GM18498 (cell line): ENCODE measurements at regions not wholly inside any gene's neighbourhood (a gene's known extent, or its start where the extent isn't known, plus 50 kb on each side); places are given as distances from the start of the nearest gene placed in this dataset.
"Not testable (repeated sequence)": the region's sequence is repeated elsewhere in the genome, so short reads cannot be mapped to it uniquely, and the experiment has no call there.

Experiments
- ATAC-seq: cut with Tn5 transposase; IDR thresholded peaks from one replicate; pipeline ENCODE4 v1.9.1; 2021; ENCODE audit warnings: mild to moderate bottlenecking, moderate library complexity; ENCODE audit not compliant: unreplicated experiment

DNA sequence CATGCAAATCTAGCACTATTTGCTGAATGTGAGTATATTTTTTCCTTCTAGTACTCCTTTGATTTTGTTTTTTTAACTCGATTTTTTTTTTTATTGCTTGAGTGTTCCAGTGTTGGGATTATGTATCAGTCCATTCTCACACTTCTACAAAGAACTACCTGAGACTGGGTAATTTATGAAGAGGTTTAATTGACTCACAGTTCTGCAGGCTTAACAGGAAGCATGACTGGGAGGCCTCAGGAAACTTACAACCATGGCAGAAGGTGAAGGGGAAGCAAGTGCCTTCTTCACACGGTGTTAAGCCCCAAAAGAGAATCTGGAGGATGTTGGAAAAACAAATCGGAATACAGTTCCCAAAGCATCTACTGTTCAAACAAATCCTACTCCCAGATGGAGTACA lies 69.1 kb downstream of the ZNF518B start:
- not testable (repeated sequence) for ATAC-seq

DNA sequence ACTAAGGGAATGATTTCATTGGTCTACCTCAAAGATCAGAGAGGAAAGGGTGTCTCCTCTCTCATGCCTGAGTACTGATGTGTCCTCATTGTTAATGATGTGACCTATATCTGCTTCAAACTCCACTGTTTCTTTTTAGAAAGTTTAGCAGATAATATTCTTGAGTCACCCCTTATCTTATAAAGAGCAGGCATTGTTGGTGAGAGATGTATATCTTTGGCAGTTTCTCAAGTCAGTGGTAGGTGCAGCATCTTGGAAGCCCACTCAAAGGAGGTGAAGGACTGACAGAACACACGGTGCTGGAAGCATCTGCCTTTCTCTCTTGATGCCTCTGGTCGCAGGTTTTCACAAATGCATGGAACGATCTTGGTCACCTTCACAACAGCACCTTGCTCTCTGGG lies 71.2 kb downstream of the ZNF518B start:
- ATAC-seq: no peak

DNA sequence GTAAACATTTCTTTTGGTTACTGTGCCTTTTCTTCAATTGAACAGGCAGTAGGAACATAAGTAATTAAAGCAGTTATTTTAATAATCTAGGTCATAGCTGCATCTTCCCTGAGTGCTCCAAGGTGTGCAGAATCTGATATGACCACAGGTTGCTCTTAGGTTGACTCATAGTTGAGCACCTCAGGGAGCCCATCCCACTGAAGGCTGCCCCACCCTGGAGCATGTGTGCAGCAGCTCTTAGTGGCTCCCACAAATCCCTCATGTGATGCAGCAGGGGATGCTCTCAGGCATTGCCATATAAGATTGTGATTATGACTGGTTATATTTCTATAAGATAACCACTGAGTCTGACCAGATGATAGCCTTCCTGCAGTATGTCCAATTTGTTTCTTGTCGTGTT lies 72.3 kb downstream of the ZNF518B start:
- ATAC-seq: no peak

DNA sequence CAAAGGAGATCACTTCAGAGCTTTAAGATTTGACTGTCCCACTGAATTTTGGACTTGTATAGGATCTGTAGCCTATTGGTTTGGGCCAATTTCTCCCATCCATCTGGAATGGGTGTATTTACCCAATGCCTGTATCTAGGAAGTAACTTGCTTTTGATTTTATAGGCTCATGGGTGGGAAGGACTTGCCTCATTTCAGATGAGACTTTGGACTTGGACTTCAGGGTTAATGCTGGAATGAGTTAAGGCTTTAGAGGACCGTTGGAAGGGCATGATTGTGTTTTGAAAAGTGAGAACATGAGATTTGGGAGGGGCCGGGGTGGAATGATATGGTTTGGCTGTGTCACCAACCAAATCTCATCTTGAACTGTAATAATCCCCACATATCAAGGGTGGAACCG lies 73.8 kb downstream of the ZNF518B start:
- ATAC-seq: no peak

DNA sequence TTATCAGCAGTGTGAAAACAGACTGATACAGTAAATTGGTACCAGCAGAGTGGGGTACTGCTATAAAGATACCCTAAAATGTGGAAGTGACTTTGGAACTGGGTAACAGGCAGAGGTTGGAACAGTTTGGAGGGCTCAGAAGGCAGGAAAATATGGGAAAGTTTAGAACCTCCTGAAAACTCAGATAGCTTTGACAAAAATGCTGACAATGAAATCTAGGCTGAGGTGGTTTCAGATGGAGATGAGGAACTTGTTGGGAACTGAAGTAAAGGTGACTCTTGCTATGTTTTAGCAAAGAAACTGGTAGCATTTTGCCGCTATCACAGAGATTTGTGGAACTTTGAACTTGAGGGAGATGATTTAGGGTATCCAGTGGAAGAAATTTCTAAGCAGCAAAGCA lies 75.1 kb downstream of the ZNF518B start:
- not testable (repeated sequence) for ATAC-seq

DNA sequence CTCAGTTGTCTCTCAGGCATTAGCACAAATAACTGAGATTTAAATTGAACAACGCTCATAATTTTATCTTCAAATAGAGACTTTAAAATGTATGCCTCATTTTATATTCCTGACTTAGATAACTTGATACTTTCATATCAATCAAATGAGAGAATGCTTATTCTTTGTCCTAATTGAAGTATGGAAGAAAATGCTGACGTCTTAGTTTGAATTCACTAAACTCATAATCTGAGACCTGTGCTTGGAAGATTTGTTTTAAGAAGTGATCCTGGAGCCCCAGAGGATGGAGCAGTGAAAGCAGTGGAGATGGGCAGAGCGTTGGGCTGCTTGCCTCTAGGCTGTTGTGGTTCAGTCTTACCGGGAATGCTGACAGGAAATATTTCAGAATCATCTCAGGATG lies 76.1 kb downstream of the ZNF518B start:
- ATAC-seq: no peak

DNA sequence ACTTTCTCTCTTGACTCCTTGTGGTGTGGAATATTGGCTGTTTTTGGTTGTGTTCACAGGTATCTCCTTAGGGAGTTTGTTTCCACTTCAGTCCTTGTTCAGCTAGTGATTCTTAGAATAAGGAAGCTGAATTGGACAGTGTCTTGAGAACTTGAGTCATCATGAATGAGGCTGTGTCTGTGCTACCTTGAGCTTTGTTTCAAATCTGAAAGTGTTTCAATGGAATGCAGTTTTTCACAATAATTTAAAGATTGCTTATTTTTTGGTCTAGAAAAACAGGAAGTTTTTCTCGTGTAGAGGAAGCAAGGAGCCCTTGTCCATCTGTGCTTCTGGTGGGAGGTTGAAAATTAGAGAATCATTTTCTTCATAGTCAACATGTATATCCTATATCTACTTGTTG lies 76.5 kb downstream of the ZNF518B start:
- no peak for ATAC-seq

DNA sequence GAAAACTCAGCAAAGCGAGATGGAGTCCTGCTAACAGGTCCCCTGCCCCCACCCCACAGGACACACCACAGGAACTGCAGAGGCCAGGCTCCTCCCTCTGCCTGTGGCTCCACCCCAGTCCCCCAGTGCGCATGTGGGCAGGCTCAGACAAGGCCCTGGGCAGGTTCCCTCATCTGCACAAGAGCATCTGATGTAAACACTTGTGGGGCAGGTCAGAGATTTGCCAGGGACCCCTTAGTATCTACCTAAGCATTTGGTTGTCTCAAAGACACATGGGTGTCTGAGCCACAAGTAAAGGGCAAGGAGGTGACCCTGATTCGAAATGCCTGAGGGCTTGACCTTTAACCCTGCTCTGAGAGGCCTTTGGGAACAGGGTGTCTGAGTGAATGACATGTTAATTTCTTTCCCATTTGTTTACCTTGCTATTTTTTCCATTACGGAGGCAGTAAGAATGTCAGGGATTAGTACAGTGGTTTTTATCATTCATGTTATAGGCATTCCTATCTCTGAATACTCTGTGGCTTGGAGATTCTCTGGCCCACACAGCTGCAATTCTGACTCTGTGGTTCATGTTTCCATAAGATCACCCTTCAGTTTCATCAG lies 85.3 kb downstream of the ZNF518B start:
- ATAC-seq: no peak

DNA sequence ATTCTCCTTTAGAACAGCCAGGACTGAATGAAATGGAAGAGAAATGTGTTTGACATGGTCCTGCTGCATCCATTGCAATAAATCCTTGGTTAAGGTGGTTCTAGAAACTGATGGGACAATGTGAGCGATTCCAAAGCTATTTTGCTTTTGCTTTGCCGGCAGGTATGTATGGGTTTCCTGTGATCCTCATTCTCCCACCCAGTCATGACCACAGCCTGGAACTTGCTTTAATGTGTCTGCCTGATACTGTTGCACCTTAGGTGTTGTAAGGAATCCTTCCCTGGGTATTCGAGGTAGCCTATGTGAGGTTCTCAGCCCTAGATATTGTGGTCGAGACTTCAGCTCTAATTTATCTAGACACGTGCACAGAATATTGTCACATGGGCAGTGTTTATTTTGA lies 86.1 kb downstream of the ZNF518B start:
- ATAC-seq: no peak

DNA sequence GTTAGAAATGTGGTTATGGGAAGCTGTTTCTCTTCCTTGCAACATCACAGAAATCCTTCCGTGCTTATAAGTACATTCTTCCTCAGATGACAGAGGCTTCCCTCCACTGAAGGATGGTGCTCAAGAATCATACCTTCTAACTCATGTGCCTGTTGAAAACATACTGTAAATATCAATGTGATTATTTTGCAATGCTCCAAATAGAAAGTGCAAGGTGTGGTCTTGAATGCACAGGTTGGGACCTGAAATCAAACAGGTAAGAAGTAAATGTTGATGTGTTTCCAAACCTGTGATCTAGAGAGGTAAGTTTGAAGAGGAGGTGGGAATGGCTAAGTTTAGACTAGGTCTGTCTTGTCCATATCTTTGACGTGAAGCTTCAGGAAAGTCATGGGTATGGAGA lies 87.7 kb downstream of the ZNF518B start:
- no peak for ATAC-seq

DNA sequence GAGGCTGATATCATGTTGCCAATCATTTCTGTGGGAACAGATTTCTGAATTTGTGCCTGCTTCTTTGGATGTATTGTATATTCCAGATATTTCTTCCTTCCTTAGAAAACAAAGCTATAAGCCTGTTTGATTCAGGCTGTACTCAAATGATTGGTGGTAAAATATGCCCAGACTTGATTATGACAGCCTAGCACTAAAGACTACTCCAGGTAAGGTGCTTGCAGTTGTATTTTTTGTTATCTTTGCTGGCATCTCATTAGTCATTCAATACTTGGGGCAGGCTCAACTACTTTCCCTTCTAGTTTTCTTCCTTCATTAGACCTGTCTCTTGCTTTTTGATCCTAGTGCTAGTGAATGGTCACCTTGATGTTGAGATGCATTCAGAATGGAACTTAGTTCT lies 90.6 kb downstream of the ZNF518B start:
- no peak for ATAC-seq

DNA sequence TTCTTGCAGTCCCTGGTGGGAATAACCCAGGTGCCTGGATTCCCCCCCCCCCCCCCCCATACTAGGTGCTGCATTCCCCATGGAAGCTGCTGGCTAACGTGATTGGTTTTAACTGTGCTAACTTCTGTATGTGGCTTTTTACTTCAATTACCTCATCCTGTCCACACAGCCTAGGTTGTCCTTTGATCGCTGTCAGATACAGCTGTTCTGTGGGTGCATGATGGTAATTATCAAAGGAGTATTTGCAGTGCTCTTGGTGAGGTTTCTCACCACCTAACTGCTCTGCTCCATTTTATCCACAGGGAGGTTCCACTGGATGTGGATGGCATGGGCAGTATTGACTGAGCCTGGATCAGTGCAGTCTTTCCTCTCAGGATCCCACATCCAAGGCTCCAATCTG lies 93.0 kb downstream of the ZNF518B start:
- ATAC-seq: no peak

DNA sequence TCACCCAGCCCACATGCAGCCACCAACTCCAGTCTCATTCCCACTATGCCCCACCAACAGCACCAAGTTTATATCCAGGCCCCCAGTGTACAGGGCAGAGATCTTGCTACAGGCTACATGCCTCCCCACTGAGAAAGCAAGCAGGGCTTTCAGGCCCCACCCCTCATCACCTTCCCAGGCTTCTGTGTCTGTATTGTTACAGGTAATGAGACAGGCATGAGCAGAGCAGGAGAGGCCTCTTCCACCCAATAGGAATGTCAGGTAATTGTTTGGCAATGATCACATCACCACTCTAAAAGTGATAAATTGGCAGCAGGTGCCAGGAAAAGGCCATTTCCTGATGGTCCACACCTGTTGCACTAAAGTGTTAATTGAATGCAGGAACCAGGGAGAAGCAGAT lies 102.5 kb downstream of the ZNF518B start:
- ATAC-seq: no peak

DNA sequence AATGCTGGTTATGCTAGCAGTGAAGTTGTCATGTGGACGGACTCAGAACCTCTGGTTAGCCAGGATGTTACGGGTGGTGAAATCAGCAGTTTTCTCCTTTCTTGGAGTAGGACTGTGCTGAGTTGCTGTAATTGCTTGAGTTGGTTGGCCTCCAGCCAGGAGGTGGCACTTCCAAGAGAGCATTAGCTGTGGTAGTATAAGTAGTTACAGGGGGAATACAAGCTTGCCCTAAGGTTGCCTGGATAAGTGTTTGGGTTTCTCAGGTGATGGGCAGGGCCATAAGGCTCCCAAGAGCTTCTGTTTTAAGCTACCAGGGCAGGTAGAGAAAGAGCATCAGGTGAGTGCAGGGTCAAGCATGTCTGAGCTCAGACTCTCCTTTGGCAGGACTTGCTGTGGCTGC lies 103.0 kb downstream of the ZNF518B start:
- no peak for ATAC-seq

DNA sequence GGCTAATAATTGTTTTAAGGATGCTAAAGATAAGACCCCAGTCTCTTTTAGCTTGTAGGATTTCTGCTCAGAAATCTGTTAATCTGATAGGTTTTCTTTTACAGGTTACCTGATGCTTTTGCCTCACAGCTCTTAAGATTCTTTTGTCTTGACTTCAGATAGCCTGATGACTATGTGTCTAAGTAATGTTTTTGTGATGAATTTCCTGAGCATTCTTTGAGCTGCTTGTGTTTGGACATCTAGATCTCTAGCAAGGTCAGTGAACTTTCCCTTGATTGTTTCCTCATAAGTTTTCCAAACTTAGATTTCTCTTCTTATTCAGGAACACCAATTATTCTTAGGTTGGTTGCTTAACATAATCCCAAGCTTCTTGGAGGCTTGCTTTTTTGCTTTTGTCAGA lies 104.1 kb downstream of the ZNF518B start:
- ATAC-seq: no peak

DNA sequence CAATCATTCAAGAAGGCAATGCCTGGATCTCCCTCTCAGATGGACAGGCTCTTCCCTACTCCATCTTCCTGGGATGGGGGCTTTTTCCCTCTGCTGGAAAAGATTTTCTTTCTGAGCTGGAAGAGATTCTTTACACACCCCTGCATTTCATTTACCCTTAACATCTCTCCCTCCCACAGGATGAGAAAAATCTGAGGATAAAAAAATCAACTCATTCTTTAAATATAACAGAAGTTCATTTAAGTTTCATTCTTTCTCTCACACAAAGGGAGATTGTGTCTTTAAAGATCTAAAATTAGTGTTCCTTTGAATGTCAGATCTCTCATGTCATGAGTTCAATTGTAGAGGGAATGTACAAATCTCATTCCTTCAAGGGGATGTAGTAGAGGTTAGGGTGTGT lies 109.0 kb downstream of the ZNF518B start:
- no peak for ATAC-seq

DNA sequence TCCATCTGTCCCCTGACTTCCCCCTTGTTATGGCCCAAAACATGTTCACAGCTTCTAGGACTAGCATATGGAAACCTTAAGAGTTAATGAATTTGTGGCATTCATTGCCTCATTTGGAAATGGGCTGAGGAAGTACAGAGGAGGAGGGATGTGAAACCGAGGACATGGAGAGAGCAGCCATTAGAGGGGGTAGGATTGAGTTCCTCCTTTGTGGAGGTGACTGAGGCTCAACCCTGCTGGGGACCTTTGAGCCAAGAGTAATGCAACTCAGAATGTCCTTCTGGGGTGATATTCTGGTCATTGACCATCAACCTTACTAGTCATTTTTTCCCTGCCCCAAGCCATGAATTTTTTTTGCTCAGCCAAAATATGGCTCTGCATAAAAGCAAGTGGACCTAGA lies 109.4 kb downstream of the ZNF518B start:
- ATAC-seq: no peak

DNA sequence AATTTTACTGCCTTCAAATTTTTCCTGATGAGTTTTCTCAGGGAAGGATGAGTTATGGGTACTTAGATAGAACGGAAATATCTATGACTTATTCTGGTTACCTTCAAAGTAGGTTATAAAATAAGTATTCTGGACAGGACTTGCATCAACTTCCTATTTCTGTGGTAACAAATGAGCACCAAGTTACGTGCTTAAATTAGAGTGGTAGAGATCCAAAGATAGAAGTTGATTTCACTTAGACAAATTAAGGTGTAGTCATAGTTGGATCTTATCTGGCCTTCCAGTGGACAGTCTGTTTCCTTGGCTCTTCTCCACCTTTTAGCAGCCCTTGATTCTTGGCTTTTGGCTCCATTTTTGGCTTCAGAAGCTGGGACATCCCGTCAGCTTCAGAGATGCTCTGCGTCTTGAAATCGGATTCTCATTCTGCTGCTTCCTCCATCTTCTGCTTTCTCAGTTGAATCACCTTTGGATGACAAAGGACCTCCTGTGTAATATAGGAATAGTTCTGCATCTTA lies 109.9 kb downstream of the ZNF518B start:
- ATAC-seq: no peak

DNA sequence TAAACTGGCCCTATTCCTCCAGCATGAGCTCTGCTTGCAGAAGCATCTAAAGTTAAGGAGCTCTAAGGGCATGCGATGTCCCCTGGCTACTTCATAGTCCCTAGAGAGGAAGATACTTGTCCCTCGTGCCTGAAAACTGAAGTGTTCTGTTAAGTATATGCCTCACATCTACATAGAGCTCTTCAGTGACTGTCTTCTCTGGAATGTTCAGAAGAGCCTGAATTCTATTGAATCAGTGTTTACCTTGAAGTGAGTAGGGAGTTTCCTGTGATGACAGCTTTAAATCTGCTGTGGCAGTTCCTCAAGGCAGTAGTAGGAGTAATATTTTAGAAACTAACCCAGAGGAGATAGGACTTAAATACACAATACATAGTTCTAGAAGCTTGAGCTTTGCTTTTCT lies 111.2 kb downstream of the ZNF518B start:
- ATAC-seq: no peak

DNA sequence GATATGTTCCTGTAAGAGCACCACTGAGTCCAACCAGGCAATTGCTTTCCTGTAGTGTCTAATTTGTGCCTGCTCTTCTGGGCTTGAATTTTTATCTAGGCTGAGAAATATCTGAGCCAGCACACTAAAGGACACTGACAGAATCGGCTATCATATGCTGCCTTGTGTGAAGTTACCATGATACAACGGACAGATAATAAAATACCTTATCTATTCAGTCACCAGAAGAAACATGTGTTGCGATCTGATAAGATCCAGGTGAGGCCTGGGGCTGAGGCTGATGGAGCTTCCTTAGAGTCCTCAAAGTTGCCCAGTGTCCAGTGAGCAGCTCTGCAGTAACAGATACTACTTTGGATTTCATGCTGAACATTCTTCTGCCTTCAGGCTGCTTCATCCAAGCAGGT lies 111.8 kb downstream of the ZNF518B start:
- ATAC-seq: no peak

DNA sequence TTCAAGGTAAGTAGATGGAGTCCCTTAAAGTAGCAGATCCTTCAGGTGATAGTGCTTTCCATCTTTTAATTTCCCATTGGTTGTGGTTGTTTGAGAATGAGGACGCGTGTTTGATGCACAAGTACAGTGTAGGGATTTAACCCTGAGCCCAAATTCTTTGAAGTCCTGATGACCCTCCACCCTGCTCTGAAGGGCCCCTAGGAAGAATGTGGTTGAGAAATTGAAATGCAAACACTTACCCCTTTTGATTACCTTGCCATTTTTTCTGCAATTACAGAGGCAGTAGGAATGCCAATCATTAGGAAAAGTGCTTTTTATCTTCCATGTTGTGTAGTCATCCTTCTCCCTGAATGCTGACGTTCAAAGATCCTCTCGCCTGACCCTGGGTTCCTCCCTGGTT lies 112.4 kb downstream of the ZNF518B start:
- ATAC-seq: no peak

DNA sequence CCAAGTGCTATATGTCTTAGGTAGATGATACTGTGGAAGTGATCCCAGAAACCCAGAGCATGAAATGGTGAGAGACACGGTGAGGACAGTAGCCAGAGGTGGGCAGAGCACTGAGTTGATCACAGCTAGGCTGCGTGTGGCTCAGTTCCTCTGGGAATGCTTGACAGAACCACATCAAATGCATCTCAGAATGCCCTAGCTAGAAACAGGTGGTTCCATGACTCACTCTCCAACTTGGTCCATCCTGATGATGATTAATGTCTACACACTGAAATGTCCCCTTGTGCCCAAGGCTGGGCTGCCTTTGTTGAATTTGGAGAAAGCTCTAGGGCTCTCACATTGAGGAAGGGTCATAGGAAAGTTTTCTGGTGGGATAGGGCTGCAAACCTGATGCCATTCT lies 113.6 kb downstream of the ZNF518B start:
- ATAC-seq: no peak

DNA sequence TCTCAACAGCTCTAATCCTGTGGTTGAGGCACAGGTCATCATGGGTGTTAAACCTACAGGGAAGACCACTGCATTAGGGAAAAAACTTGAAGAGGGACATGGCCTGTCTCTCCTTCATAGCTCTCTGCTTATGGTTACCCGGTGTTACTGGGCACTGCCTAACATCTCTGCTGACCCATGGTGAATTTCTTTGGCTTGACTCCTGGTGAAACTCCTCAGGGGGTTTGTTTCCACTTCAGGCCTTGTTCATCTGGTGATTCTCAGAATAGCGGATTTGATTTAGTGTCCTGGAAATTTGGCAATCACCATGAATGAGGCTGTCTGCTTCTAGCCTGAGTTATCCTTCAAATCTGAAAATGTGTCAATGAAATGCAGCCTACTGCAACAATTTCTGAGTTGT lies 114.4 kb downstream of the ZNF518B start:
- ATAC-seq: no peak
